ENCODE measurements at regions not wholly inside any gene's neighbourhood (a gene's known extent, or its start where the extent isn't known, plus 50 kb on each side); places are given as distances from the start of the nearest gene placed in this dataset.

GRCh38 chr5:75952963-75953362 lies 130.2 kb upstream of the SV2C start:
- in situ Hi-C loops (cut with HindIII; ENCODE audit: low sequenced_read_pairs) = no loop called here
- DNase-seq (ENCODE audit: low read depth, low spot score) = no peak
- TF ChIP-seq, protein P1, sequence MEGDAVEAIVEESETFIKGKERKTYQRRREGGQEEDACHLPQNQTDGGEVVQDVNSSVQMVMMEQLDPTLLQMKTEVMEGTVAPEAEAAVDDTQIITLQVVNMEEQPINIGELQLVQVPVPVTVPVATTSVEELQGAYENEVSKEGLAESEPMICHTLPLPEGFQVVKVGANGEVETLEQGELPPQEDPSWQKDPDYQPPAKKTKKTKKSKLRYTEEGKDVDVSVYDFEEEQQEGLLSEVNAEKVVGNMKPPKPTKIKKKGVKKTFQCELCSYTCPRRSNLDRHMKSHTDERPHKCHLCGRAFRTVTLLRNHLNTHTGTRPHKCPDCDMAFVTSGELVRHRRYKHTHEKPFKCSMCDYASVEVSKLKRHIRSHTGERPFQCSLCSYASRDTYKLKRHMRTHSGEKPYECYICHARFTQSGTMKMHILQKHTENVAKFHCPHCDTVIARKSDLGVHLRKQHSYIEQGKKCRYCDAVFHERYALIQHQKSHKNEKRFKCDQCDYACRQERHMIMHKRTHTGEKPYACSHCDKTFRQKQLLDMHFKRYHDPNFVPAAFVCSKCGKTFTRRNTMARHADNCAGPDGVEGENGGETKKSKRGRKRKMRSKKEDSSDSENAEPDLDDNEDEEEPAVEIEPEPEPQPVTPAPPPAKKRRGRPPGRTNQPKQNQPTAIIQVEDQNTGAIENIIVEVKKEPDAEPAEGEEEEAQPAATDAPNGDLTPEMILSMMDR (IDR thresholded peaks at IDR 0.05; ENCODE audit: low read depth, low read length) = no peak

GRCh38 chr5:75952291-75952690 lies 130.9 kb upstream of the SV2C start:
- in situ Hi-C loops (cut with HindIII; ENCODE audit: low sequenced_read_pairs) = no loop called here
- no peak overlapping the region for H3K4me3 ChIP-seq (ENCODE audit: low read depth, low read length)
- DNase-seq (ENCODE audit: low read depth, low spot score) = no peak
- TF ChIP-seq, protein P1 (IDR thresholded peaks at IDR 0.05; ENCODE audit: low read depth, low read length) = no peak

More at GRCh38 chr5:75952963-75953362, 130.2 kb upstream of the SV2C start:
- no peak overlapping the region for H3K4me3 ChIP-seq (ENCODE audit: low read depth, low read length)

DNA sequence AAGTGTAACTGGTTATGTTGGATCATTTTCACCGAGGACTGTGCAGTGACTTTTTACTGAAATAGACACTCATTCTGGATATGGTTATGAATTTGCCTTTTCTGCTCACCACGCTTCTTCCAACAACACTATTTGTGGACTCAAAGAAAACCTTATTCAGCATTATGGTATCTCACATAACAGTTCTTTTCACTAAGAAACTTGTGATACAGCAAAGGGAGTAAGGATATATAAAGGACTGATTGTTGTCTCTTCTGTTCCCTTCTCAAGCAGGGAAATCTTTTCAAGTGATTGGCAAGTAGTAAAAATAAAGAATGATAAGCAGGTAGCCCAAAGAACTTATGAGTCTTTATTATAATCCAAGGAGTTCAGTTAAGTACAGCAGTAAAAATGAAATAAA lies 131.5 kb upstream of the SV2C start:
- H3K4me3 ChIP-seq (ENCODE audit: low read depth, low read length) = no peak overlapping the region
- no peak for DNase-seq (ENCODE audit: low read depth, low spot score)
- in situ Hi-C loops (cut with HindIII; ENCODE audit: low sequenced_read_pairs) = no loop called here
- TF ChIP-seq, protein P1 (IDR thresholded peaks at IDR 0.05; ENCODE audit: low read depth, low read length) = no peak

- in situ Hi-C loops (cut with HindIII; ENCODE audit: low sequenced_read_pairs) = no loop called here
- no peak for DNase-seq (ENCODE audit: low read depth, low spot score)
- TF ChIP-seq, protein P1 (IDR thresholded peaks at IDR 0.05; ENCODE audit: low read depth, low read length) = no peak
- no peak overlapping the region for H3K4me3 ChIP-seq (ENCODE audit: low read depth, low read length)
Observed at GRCh38 chr5:75951158-75951557, 132.0 kb upstream of the SV2C start.

GRCh38 chr5:75948438-75948837 lies 134.7 kb upstream of the SV2C start:
- TF ChIP-seq, protein P1 (IDR thresholded peaks at IDR 0.05; ENCODE audit: low read depth, low read length) = no peak
- no peak for DNase-seq (ENCODE audit: low read depth, low spot score)
- in situ Hi-C loops (cut with HindIII; ENCODE audit: low sequenced_read_pairs) = no loop called here
- no peak overlapping the region for H3K4me3 ChIP-seq (ENCODE audit: low read depth, low read length)

DNA sequence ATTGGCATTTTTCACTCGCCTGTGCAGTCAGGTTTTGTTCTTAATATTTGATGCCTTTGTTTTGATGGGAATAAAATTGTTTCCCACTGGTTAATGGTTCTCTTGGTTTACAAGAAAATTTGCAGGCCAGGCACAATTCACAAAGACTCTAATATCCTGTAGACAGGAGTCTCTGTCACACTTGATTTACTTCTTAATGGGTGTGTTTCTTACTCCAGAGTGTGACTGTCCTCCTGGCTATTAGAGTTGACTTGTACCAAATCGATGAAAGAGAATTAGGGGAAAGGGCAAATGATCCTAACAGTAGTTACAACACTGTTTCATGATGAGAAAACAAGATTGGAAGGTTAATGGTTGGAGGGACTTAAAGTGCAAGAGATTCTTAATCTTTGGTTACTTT lies 142.8 kb upstream of the SV2C start:
- in situ Hi-C loops (cut with HindIII; ENCODE audit: low sequenced_read_pairs) = no loop called here
- TF ChIP-seq, protein P1 (IDR thresholded peaks at IDR 0.05; ENCODE audit: low read depth, low read length) = no peak
- no peak overlapping the region for H3K4me3 ChIP-seq (ENCODE audit: low read depth, low read length)
- DNase-seq (ENCODE audit: low read depth, low spot score) = no peak

- TF ChIP-seq, protein P1 (IDR thresholded peaks at IDR 0.05; ENCODE audit: low read depth, low read length) = no peak
- in situ Hi-C loops (cut with HindIII; ENCODE audit: low sequenced_read_pairs) = no loop called here
- no peak for DNase-seq (ENCODE audit: low read depth, low spot score)
- no peak overlapping the region for H3K4me3 ChIP-seq (ENCODE audit: low read depth, low read length)
Observed at GRCh38 chr5:75935572-75935971, 147.6 kb upstream of the SV2C start.

Measured in astrocyte of the spinal cord (primary cell).